T-helper 1 cell treated with Interleukin-12 subunit alpha and Interleukin-12 subunit beta and Interleukin-4 antibody, amounts not matched to agents 30 μg/mL and 1 μg/mL, for 36 hours (primary cell): ENCODE measurements at regions not wholly inside any gene's neighbourhood (a gene's known extent, or its start where the extent isn't known, plus 50 kb on each side); places are given as distances from the start of the nearest gene placed in this dataset.
"Not testable (repeated sequence)": the region's sequence is repeated elsewhere in the genome, so short reads cannot be mapped to it uniquely, and the experiment has no call there.

ENCODE experiments used
- H3K27ac Mint-ChIP-seq: one replicate; pipeline ENCODE4 v1.8.0; 2021; ENCODE audit warnings: mild to moderate bottlenecking, mixed read lengths
- H3K27me3 Mint-ChIP-seq: one replicate; pipeline ENCODE4 v1.8.0; 2021; ENCODE audit warnings: low read depth, mixed read lengths
- H3K36me3 Mint-ChIP-seq: one replicate; pipeline ENCODE4 v1.8.0; 2021; ENCODE audit warnings: low read depth, mixed read lengths
- H3K4me1 Mint-ChIP-seq: one replicate; pipeline ENCODE4 v1.8.0; 2021; ENCODE audit warnings: low read depth, mixed read lengths
- H3K4me3 Mint-ChIP-seq: one replicate; pipeline ENCODE4 v1.8.0; 2021; ENCODE audit warnings: mild to moderate bottlenecking, moderate library complexity, mixed read lengths
- H3K9me3 Mint-ChIP-seq: one replicate; pipeline ENCODE4 v1.8.0; 2021; ENCODE audit warnings: mixed read lengths

DNA sequence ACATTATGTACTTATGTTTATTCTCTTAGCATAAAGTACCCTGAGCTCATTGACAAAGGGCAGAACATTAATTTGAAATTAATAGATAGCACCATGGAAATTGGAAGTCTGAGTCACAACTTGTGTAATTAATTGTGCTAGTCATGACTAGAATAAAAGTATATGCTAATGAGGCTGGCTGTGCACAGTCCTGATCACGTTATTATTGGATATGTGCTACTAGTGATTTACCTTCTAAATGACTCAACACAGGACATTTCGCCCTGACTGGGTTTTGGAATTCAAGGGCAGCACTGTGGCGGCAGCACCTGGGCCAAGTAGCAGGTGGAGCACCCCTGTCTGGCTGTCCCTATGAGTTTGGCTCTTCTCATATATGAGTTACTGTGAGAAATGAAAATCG is 341.8 kb downstream of the ICE1 start:
- no peaks in the 10 kb centered on the region for H3K36me3 Mint-ChIP-seq
- no peaks in the 10 kb centered on the region for H3K27me3 Mint-ChIP-seq
- no peak overlapping the region for H3K27ac Mint-ChIP-seq
- no peaks in the 10 kb centered on the region for H3K4me1 Mint-ChIP-seq
- no peaks in the 10 kb centered on the region for H3K9me3 Mint-ChIP-seq
- no peak overlapping the region for H3K4me3 Mint-ChIP-seq

- H3K27ac Mint-ChIP-seq = no peak overlapping the region
- peaks cover 6% of the 10 kb centered on the region for H3K4me1 Mint-ChIP-seq
- H3K9me3 Mint-ChIP-seq = no peaks in the 10 kb centered on the region
- H3K36me3 Mint-ChIP-seq = peaks cover 1% of the 10 kb centered on the region
- no peaks in the 10 kb centered on the region for H3K27me3 Mint-ChIP-seq
- no peak overlapping the region for H3K4me3 Mint-ChIP-seq
These were observed 334.3 kb downstream of the ICE1 start for GRCh38 chr5:5756762-5757161.

GRCh38 chr5:5755888-5756287 is 333.4 kb downstream of the ICE1 start:
- H3K4me3 Mint-ChIP-seq = no peak overlapping the region
- peaks cover 1% of the 10 kb centered on the region for H3K36me3 Mint-ChIP-seq
- no peaks in the 10 kb centered on the region for H3K9me3 Mint-ChIP-seq
- H3K4me1 Mint-ChIP-seq = peaks cover 12% of the 10 kb centered on the region
- H3K27me3 Mint-ChIP-seq = no peaks in the 10 kb centered on the region
- no peak overlapping the region for H3K27ac Mint-ChIP-seq

DNA sequence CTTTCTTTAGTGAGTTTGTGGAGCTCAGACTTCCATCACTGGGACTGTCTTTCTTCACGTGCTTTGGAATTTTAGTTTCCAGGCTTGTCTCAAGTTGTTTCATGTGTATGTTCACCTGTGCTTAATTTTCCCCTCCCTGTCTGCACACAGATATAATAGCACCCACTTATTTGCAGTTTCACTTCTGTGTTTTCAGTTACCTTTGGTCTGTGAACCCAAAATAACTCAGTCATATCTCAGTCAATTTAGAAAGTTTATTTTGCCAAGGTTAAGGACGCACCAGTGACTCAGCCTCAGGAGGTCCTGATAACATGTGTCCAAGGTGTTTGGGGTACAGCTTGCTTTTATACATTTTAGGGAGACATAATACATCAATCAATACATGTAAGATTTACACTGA is 330.4 kb downstream of the ICE1 start:
- H3K36me3 Mint-ChIP-seq = peaks cover 1% of the 10 kb centered on the region
- H3K9me3 Mint-ChIP-seq = no peaks in the 10 kb centered on the region
- peaks cover 12% of the 10 kb centered on the region for H3K4me1 Mint-ChIP-seq
- H3K4me3 Mint-ChIP-seq = no peak overlapping the region
- peaks cover 10% of the 10 kb centered on the region for H3K27me3 Mint-ChIP-seq
- H3K27ac Mint-ChIP-seq = no peak overlapping the region

GRCh38 chr5:5751987-5752386 is 329.5 kb downstream of the ICE1 start:
- Mint-ChIP-seq H3K4me3 (no peak overlapping the region), H3K4me1 (peaks cover 12% of the 10 kb centered on the region), H3K27me3 (peaks cover 10% of the 10 kb centered on the region), H3K27ac (no peak overlapping the region), H3K36me3 (peaks cover 1% of the 10 kb centered on the region), H3K9me3 (no peaks in the 10 kb centered on the region)

DNA sequence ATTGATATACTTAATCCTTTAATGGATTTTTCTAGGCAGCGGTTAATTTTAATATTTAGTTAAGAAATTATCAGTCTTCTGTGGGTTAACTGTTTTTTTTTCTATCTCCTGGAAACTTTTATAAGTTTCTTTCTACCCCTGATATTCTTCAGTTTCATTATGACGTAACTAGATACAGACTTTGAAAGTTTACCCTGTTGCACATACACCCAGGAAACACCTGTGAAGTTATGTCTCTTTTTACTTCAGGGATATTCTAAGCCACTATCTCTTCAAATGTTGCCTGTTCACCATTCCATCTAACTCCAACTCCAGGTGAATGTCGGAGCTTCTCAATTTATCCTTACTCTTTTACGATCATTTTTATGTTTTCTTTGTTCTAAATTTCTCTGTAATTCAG is 329.0 kb downstream of the ICE1 start:
- H3K9me3 Mint-ChIP-seq = no peaks in the 10 kb centered on the region
- H3K36me3 Mint-ChIP-seq = peaks cover 1% of the 10 kb centered on the region
- H3K4me3 Mint-ChIP-seq = no peak overlapping the region
- no peak overlapping the region for H3K27ac Mint-ChIP-seq
- H3K4me1 Mint-ChIP-seq = peaks cover 12% of the 10 kb centered on the region
- peaks cover 10% of the 10 kb centered on the region for H3K27me3 Mint-ChIP-seq

DNA sequence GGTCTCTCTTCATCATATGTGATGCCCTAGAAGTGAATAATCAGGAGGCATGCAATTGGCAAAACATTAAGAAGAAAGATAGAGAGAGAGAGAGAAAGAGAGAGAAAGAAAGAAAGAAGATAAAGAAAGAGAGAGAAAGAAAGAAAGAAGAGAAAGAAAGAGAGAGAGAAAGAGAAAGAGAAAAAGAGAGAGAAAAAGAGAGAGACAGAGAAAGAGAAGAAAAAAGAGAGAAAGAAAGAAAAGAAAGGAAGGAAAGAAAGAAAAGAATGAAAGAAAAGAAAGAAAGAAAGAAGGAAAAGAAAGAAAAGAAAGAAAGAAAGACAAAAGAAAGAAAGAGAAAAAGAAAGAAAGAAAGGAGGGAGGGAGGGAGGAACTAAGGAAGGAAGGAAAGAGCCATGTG is 318.9 kb downstream of the ICE1 start:
- H3K27ac Mint-ChIP-seq = no peak overlapping the region

GRCh38 chr5:5739490-5739945 is 317.0 kb downstream of the ICE1 start:
- H3K4me3 Mint-ChIP-seq = no peak overlapping the region
- H3K27me3 Mint-ChIP-seq = no peaks in the 10 kb centered on the region
- H3K36me3 Mint-ChIP-seq = no peaks in the 10 kb centered on the region
- no peak overlapping the region for H3K27ac Mint-ChIP-seq
- peaks cover 2% of the 10 kb centered on the region for H3K4me1 Mint-ChIP-seq
- H3K9me3 Mint-ChIP-seq = peaks cover 4% of the 10 kb centered on the region

More for the DNA sequence above, 318.9 kb downstream of the ICE1 start:
- Mint-ChIP-seq H3K4me1 (peaks cover 2% of the 10 kb centered on the region), H3K4me3 (no peak overlapping the region), H3K9me3 (peaks cover 19% of the 10 kb centered on the region), H3K27me3 (no peaks in the 10 kb centered on the region), H3K36me3 (no peaks in the 10 kb centered on the region)

DNA sequence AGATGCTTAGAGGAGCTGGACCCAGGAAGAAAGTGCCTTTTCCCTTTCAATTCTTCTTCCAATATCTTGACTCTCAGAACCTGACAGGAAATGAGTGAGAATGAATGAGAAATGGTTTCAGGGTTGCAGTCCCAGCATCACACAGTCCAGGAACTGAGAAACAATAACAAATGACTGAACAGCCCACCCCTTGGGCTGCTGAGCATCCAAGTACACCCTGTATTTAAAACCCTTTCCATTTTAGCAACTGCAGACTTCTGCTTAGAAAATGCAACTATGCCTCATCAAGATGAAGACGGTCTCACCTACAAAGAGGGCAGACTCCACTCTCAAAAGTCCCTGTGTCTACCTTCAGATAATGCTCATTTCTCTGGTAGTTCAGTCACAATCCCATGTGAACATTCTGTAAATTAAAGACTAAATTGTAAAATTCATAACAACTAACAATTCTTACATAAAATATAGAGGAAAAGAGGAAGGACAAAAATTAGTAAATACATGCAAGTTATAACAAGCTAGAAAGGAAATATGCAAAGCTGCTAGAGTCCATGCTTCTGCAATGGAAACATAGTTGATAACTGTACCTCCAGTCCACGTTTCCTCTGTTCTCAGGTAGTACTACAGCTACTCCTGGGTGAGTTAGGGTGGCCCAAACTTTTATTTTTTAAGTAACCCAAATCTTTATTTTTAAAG is 316.5 kb downstream of the ICE1 start:
- no peaks in the 10 kb centered on the region for H3K36me3 Mint-ChIP-seq
- no peaks in the 10 kb centered on the region for H3K27me3 Mint-ChIP-seq
- peaks cover 2% of the 10 kb centered on the region for H3K4me1 Mint-ChIP-seq
- peaks cover 4% of the 10 kb centered on the region for H3K9me3 Mint-ChIP-seq
- H3K4me3 Mint-ChIP-seq = no peak overlapping the region
- no peak overlapping the region for H3K27ac Mint-ChIP-seq

GRCh38 chr5:5736007-5736406 is 313.5 kb downstream of the ICE1 start:
- Mint-ChIP-seq H3K4me1 (peaks cover 2% of the 10 kb centered on the region), H3K27ac (no peak overlapping the region), H3K9me3 (no peaks in the 10 kb centered on the region), H3K36me3 (no peaks in the 10 kb centered on the region), H3K4me3 (no peak overlapping the region), H3K27me3 (no peaks in the 10 kb centered on the region)

DNA sequence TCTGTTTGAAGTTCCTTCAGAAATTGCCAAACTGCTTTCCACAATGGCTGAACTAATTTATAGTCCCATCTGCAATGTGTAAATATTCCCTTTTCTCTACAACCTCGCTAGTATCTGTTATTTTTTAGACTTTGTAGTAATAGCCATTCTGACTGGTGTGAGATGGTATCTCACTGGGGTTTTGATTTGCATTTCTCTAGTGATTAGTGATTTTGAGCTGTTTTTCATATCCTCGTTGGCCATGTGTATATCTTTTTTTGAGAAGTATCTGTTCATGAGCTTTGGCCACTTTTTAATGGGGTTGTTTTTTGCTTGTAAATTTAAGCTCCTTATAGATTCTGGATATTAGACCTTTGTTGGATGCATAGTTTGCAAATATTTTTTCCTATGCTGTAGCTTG is 310.6 kb downstream of the ICE1 start:
- H3K4me3 Mint-ChIP-seq, H3K36me3 Mint-ChIP-seq, H3K27ac Mint-ChIP-seq, H3K27me3 Mint-ChIP-seq, H3K9me3 Mint-ChIP-seq, H3K4me1 Mint-ChIP-seq: not testable (repeated sequence)

DNA sequence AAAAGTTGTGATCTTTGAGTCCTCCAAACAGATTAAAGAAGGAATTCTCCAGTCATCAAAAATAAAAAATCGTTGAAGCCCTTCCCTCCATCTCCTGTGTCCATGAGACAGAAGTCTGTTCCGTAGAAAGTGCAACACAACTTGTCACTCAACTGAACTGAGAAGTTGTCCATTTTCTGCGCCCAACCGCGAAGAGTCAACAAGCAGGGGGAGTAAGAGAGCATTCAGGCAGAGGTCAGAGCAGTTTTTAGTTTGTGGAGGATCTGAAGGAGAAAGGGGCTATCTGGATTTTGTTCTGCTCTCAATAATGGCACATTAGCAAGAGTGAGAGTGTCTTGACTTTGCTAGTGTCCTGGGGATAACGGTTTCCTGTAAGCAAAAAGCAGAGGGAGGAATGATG is 303.9 kb downstream of the ICE1 start:
- Mint-ChIP-seq H3K36me3 (no peaks in the 10 kb centered on the region), H3K27me3 (peaks cover 14% of the 10 kb centered on the region), H3K27ac (no peak overlapping the region), H3K4me3 (no peak overlapping the region), H3K4me1 (no peaks in the 10 kb centered on the region), H3K9me3 (no peaks in the 10 kb centered on the region)

DNA sequence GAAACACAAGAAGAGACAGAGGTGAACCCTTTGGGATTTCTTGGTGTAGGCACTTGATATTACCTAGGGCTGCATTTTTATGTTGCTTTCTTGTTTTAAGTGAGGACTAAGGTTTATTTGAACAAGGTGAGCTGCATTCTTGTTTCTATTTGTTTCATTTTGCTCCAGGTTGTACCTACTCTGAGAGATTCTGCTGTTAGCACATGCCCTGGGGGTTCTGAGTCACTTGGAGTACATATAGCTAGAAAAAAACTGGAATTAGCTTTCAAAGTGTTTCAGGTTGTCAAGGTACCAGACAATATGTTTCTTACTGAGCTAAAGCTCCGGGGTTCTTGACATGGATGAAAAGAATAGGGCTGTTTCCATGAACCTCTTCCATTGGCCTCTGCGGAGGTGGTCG is 299.4 kb downstream of the ICE1 start:
- Mint-ChIP-seq H3K27me3 (peaks cover 14% of the 10 kb centered on the region), H3K4me1 (no peaks in the 10 kb centered on the region), H3K27ac (no peak overlapping the region), H3K9me3 (no peaks in the 10 kb centered on the region), H3K36me3 (no peaks in the 10 kb centered on the region), H3K4me3 (no peak overlapping the region)

- peaks cover 3% of the 10 kb centered on the region for H3K27me3 Mint-ChIP-seq
- H3K36me3 Mint-ChIP-seq = no peaks in the 10 kb centered on the region
These were observed 296.8 kb downstream of the ICE1 start for GRCh38 chr5:5719292-5719691.

GRCh38 chr5:5716665-5717064 is 294.2 kb downstream of the ICE1 start:
- Mint-ChIP-seq H3K27ac (no peak overlapping the region), H3K4me3 (no peak overlapping the region), H3K27me3 (no peaks in the 10 kb centered on the region), H3K4me1 (no peaks in the 10 kb centered on the region), H3K9me3 (no peaks in the 10 kb centered on the region), H3K36me3 (no peaks in the 10 kb centered on the region)

More at GRCh38 chr5:5719292-5719691, 296.8 kb downstream of the ICE1 start:
- Mint-ChIP-seq H3K27ac (no peak overlapping the region), H3K4me3 (no peak overlapping the region), H3K9me3 (no peaks in the 10 kb centered on the region), H3K4me1 (no peaks in the 10 kb centered on the region)

DNA sequence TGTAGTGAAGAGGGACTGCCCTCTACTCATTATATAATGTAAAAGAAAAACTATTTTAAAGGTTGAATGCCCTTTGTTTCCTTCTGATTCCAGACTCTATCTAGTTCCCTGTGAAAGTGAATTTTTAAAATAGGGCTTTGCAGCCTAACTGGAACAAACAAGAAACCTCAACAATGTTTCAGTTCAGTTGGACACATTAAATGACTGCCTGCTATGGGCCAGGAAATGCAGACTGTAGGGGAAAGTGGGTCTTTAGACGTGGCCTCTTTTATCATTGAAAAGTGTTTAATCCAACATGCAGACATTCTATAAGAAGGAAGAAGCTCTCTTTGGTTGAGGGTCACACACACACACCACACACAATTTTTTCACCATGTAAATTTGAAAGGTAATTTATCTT is 289.1 kb downstream of the ICE1 start:
- no peaks in the 10 kb centered on the region for H3K9me3 Mint-ChIP-seq
- H3K4me1 Mint-ChIP-seq = no peaks in the 10 kb centered on the region
- no peak overlapping the region for H3K27ac Mint-ChIP-seq
- peaks cover 5% of the 10 kb centered on the region for H3K27me3 Mint-ChIP-seq
- H3K4me3 Mint-ChIP-seq = no peak overlapping the region
- H3K36me3 Mint-ChIP-seq = no peaks in the 10 kb centered on the region
